Small intestine (tissue), 7 donors: ENCODE measurements at regions not wholly inside any gene's neighbourhood (a gene's known extent, or its start where the extent isn't known, plus 50 kb on each side); places are given as distances from the start of the nearest gene placed in this dataset.

Experiments used
- DNase-seq, 2 donors: peaks; one replicate each; pipeline versions ENCODE4 v3.0.0 to v3.0.0-alpha.2; 2013
- FAIRE-seq: peaks from 2 replicates; lab custom pipeline; 2012; peaks lifted over from hg19 to GRCh38; lab: Jason Lieb, UNC
- H3K27ac ChIP-seq, 3 donors: one replicate each; pipeline ENCODE4 v1.5.1; 2013; ENCODE audit warnings: low read length in 2 of 3, mild to moderate bottlenecking in 2 of 3, control low read depth in 1 of 3, inconsistent platforms in 1 of 3, low read depth in 1 of 3, moderate library complexity in 1 of 3
- H3K27me3 ChIP-seq, 3 donors: one replicate each; pipeline ENCODE4 v1.6.1; 2013; ENCODE audit warnings: low read length in 3 of 3, inconsistent platforms in 1 of 3; ENCODE audit not compliant: control insufficient read depth in 3 of 3, insufficient read depth in 3 of 3
- H3K36me3 ChIP-seq, 3 donors: one replicate each; pipeline ENCODE4 v1.6.1; 2013; ENCODE audit warnings: low read length in 3 of 3, inconsistent platforms in 1 of 3, low read depth in 1 of 3, mild to moderate bottlenecking in 1 of 3, moderate library complexity in 1 of 3; ENCODE audit not compliant: control insufficient read depth in 3 of 3, insufficient read depth in 2 of 3
- H3K4me1 ChIP-seq, 3 donors: one replicate each; pipeline ENCODE4 v1.6.1; 2013; ENCODE audit warnings: low read length in 2 of 3, inconsistent platforms in 1 of 3, low read depth in 1 of 3, mild to moderate bottlenecking in 1 of 3, moderate library complexity in 1 of 3; ENCODE audit not compliant: control insufficient read depth in 3 of 3, insufficient read depth in 2 of 3
- H3K4me3 ChIP-seq, 3 donors: one replicate each; pipeline ENCODE4 v1.5.1; 2013; ENCODE audit warnings: low read length in 3 of 3, control low read depth in 1 of 3, inconsistent platforms in 1 of 3, low read depth in 1 of 3, mild to moderate bottlenecking in 1 of 3, moderate library complexity in 1 of 3
- H3K9me3 ChIP-seq, 2 donors: one replicate each; pipeline ENCODE4 v1.6.1; 2013; ENCODE audit warnings: low read depth in 1 of 2, low read length in 1 of 2; ENCODE audit not compliant: control insufficient read depth in 2 of 2, insufficient read depth in 1 of 2
- WGBS, 3 donors: extraction: QIAGEN DNeasy Blood & Tissue Kit; methylation state at CpG; one replicate each; pipeline ENCODE4 v1.1.7; 2013; 5-methylcytosine and 5-hydroxymethylcytosine counted together
- donor health status: healthy with polysubstance abuse.
- donor health status: control.
- donor health status: control.
- donor health status: Bipolar disorder and iron deficiency.
- donor health status: healthy.

DNA sequence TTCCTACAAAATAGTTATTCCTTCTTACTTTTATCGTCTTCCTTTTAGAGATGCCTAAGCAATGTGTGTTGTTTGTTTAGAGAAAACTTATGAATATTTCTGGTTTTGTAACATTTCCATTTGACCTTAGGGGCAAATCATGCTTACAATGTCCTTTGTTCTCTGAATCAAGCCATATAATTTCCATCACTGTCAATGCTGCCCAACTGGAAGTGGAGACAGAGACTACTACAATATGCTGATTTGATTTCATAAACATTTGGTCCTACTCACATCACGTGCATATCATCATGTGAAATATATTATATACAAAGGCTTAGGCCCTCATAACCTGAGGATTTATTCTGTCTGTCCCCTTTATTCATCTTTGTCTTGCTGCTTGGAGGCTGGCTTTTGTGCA lies 183.2 kb upstream of the CD180 start:
- H3K27me3 ChIP-seq, result no peaks in the 10 kb centered on the region
- 83 to 91% (median 89%) methylated on average over 2 of the region's 2 CpGs for WGBS, 3 donors
- no peak overlapping the region for H3K27ac ChIP-seq
- FAIRE-seq (no peak), DNase-seq (no peak)
- H3K4me1 ChIP-seq, result no peaks in the 10 kb centered on the region
- no peaks in the 10 kb centered on the region for H3K9me3 ChIP-seq
- H3K4me3 ChIP-seq, result no peak overlapping the region
- H3K36me3 ChIP-seq, result no peaks in the 10 kb centered on the region

DNA sequence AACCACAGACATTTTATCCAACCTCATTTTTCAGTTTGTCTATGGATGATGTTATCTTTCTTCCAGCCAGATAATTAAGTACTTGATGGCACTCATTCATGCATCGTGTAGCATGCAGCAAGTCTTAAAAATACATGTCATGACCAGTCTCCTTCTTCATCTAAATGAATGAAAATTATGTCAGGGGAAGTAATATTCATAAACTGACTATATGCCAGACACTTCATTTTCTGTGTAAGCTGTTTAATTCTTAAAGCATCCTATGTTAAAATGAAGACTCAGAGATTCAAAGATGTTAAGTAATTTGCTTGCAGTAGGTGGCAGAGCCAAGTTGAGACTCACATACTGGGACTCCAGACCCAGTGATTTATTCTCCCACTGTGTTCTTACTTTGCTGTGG lies 181.7 kb upstream of the CD180 start:
- no peak for FAIRE-seq
- Histone ChIP-seq H3K36me3 (no peaks in the 10 kb centered on the region), H3K27ac (no peak overlapping the region), H3K4me3 (no peak overlapping the region), H3K4me1 (no peaks in the 10 kb centered on the region), H3K9me3 (no peaks in the 10 kb centered on the region), H3K27me3 (no peaks in the 10 kb centered on the region)
- no peak for DNase-seq
- 55 to 77% (median 61%) methylated on average over 1 of the region's 1 CpG for WGBS, 3 donors

DNA sequence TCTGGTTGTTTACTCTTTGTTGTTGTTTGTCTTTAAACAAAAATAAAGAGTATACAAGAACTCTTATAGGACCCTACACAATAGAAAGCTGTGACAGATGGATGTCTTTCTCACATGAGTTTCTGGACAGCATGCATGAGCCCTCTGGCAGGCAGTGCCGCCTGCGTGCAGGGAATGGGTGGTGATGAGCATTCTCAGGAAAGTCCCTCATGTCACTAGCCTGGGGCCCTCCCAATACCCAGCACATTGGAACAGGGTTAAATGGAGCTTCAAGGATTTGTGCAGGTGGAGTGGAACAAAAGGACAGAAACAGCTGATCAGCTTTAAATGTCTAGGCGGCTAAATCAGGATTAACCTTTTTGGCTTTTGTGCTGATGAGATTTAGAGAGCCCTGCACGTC lies 181.0 kb upstream of the CD180 start:
- Histone ChIP-seq H3K27me3 (no peaks in the 10 kb centered on the region), H3K36me3 (no peaks in the 10 kb centered on the region), H3K4me3 (no peak overlapping the region), H3K27ac (no peak overlapping the region), H3K9me3 (no peaks in the 10 kb centered on the region), H3K4me1 (no peaks in the 10 kb centered on the region)
- no peak for FAIRE-seq
- 81 to 95% (median 92%) methylated on average over 4 of the region's 4 CpGs for WGBS, 3 donors
- no peak for DNase-seq

DNA sequence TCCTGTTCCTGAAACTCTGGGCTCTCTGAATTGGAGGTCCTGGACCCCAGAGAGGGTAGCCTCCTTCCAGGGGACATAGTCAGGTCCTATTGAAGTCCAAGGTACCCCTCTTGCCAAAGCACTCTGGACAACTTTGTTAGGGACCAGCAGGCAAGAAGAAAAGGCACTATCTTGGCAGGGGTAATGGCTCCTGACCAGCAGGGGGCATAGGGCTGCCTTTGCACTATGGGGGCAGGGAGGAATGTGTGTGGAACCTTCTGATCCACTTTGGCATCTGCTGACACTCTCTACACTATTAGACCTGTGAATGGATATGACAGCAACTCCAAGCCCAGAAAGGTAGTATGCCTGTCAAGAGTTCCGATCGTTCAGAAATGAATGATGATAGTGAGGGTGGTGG lies 179.0 kb upstream of the CD180 start:
- FAIRE-seq, result no peak
- H3K27me3 ChIP-seq, result no peaks in the 10 kb centered on the region

DNA sequence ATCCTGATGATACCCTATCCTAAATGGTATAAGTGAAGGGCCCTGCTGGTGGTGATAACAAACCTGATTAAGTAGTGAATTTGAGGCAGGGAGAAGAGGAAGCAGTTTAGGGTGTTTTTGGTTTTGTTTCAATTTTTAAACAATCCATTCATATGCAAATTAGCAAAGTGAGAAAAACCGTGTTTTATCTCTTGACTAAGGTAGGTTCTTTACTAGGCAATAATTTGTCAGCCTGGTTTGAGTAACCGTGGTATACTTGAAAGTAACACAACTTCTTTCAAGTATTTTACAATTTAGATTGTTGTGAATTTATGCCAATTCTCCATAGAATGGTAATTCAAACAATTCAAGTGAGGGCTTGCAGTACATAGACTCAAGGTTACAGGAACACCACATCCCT lies 177.8 kb upstream of the CD180 start:
- H3K27me3 ChIP-seq, result no peaks in the 10 kb centered on the region
- no peak overlapping the region for H3K4me3 ChIP-seq
- FAIRE-seq, result no peak
- H3K9me3 ChIP-seq, result no peaks in the 10 kb centered on the region
- H3K27ac ChIP-seq, result no peak overlapping the region
- DNase-seq, result no peak
- H3K36me3 ChIP-seq, result no peaks in the 10 kb centered on the region
- H3K4me1 ChIP-seq, result no peaks in the 10 kb centered on the region
- WGBS, 3 donors, result 35 to 69% (median 54%) methylated on average over 2 of the region's 2 CpGs

More for the DNA sequence above, 179.0 kb upstream of the CD180 start:
- H3K9me3 ChIP-seq, result no peaks in the 10 kb centered on the region
- H3K27ac ChIP-seq, result no peak overlapping the region
- no peaks in the 10 kb centered on the region for H3K4me1 ChIP-seq
- no peak for DNase-seq
- H3K4me3 ChIP-seq, result no peak overlapping the region
- no peaks in the 10 kb centered on the region for H3K36me3 ChIP-seq
- WGBS, 3 donors, result 99 to 100% (median 100%) methylated on average over 2 of the region's 2 CpGs

DNA sequence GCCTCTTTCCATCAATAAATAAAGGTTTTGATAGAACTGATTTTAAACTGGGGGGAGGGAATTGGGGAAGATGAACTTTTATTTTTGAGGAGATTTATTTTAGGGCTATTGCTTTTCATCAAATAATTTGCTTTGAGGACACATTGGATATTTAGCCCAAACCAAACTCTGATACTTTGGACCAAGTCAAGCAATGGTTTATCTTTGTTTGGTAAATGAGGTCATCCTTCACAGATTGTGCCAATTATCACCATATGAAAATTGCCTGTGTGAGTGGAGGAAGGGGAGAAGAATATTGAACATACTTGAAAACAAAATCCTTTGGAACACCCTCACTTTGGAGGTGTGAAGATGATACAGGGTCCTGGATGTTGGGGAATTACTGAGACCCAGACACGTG lies 176.9 kb upstream of the CD180 start:
- H3K27ac ChIP-seq, result no peak overlapping the region
- no peak overlapping the region for H3K4me3 ChIP-seq
- FAIRE-seq (no peak), DNase-seq (no peak)
- no peaks in the 10 kb centered on the region for H3K36me3 ChIP-seq
- H3K4me1 ChIP-seq, result no peaks in the 10 kb centered on the region
- H3K9me3 ChIP-seq, result no peaks in the 10 kb centered on the region
- 48 to 88% (median 71%) methylated on average over 1 of the region's 1 CpG for WGBS, 3 donors
- no peaks in the 10 kb centered on the region for H3K27me3 ChIP-seq

DNA sequence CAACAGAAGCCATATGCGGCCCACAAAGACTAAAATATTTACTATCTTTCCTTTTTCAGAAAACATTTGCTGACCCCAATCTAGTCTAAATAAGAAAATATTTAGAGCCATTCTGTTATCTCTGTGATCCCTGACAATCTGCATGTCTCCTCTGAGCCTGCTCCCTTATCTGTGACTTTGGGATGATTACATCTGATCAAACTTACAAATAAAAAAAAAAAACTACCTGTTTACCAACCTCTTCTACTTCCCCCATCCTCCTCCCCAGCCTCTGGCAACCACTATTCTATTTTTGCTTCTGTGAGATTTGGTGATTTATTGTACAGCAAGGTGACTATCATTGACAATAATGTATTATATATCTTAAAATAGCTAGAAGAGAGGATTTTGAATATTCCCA lies 176.3 kb upstream of the CD180 start:
- Histone ChIP-seq H3K4me3 (no peak overlapping the region), H3K9me3 (no peaks in the 10 kb centered on the region), H3K27me3 (no peaks in the 10 kb centered on the region), H3K36me3 (no peaks in the 10 kb centered on the region), H3K27ac (no peak overlapping the region), H3K4me1 (no peaks in the 10 kb centered on the region)
- DNase-seq (no peak), FAIRE-seq (no peak)
- 90 to 91% (median 91%) methylated on average over 1 of the region's 1 CpG for WGBS, 3 donors

DNA sequence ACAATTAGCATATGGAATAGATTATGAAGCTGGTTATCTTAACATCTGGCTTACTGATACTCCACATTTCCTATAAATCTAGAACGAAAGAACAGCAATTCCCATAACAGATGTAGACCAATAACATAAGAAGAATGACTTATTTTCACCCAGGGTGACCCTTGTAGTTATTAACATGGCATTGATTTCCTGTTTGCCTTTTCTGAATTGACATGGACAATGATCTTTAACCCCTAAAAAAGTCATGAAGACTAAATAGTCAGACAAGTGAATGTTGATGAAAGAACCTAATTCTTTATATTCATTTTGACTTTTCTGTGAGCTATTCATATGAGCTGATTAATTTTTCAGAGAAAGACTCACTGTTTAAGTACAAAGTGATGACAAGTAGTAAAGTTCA lies 175.3 kb upstream of the CD180 start:
- FAIRE-seq (no peak), DNase-seq (no peak)
- H3K4me3 ChIP-seq, result no peak overlapping the region
- H3K4me1 ChIP-seq, result no peaks in the 10 kb centered on the region
- no peaks in the 10 kb centered on the region for H3K27me3 ChIP-seq
- no peaks in the 10 kb centered on the region for H3K36me3 ChIP-seq
- no peaks in the 10 kb centered on the region for H3K9me3 ChIP-seq
- H3K27ac ChIP-seq, result no peak overlapping the region
- WGBS, 3 donors, result 76 to 85% (median 80%) methylated on average over 1 of the region's 1 CpG

DNA sequence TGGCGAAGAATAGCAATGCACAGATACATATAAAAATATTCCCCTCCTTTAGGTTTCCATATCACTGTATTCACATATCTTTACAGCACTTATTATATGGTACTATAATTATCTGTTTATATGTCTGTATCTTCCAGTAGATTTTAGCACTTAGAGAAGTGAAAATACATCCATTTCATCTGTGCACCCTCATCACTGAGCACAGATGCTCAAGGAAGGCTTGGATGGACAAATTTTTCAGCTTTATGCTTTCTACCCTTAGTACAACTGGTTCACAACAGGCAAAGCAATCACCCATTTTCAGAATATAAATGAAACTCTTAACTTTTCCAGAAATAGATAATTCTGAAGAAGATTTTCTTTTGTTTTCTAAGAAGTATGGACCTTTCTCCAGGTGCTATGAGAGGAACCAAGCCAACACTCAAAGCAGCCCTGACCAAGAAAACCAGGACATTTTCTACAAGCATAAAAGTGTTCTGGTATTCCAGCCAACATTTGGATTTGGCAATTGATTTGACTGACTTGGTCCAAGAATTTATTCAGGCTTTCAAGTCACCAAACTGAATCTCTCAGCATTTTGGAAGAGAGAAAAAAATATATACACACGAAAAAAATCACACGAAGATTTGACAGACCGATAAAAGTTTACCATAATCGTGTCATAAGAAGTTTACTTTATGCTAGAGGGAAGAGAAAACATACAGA lies 170.2 kb upstream of the CD180 start:
- WGBS, 3 donors, result 78 to 90% (median 89%) methylated on average over 5 of the region's 5 CpGs
- H3K27me3 ChIP-seq, result peaks cover 0 to 3% (median 0%) of the 10 kb centered on the region in 3 donors

More for the DNA sequence above, 170.2 kb upstream of the CD180 start:
- Histone ChIP-seq H3K4me1 (no peaks in the 10 kb centered on the region), H3K36me3 (no peaks in the 10 kb centered on the region), H3K27ac (no peak overlapping the region), H3K4me3 (no peak overlapping the region), H3K9me3 (no peaks in the 10 kb centered on the region)
- no peak for FAIRE-seq
- DNase-seq, result no peak
